GM12878 (cell line): ENCODE measurements at regions not wholly inside any gene's neighbourhood (a gene's known extent, or its start where the extent isn't known, plus 50 kb on each side); places are given as distances from the start of the nearest gene placed in this dataset.

Source experiments
- ATAC-seq: fragments of 200-7000 bp; cut with Tn5 transposase; 3 replicates; pipeline ENCODE4 v1.9.1; 2020; ENCODE audit warnings: mild to moderate bottlenecking, moderate library complexity
- BruUV-seq: library from RNA; stranded (reverse); fragments of 400-500 nt; replicated peaks from 2 replicates; lab custom pipeline; 2021; lab: Mats Ljungman, UMichigan
- CTCF ChIA-PET: fragments of 300-600 bp; sonication (Branson Sonifier 250); formaldehyde crosslinking; extraction: SDS; loops from one replicate; lab custom pipeline; 2021; ENCODE audit warnings: inconsistent platforms; lab: Yijun Ruan, JAX
- POLR2A ChIA-PET: fragments of 350-600 bp; formaldehyde crosslinking; extraction: SDS; loops from one replicate; lab custom pipeline; 2021; ENCODE audit warnings: inconsistent platforms; lab: Charles Lee
- RAD21 ChIA-PET: fragments of 300-600 bp; sonication (Branson Sonifier 250); formaldehyde crosslinking; loops from one replicate; lab custom pipeline; 2023; ENCODE audit warnings: antibody characterized with exemption; ENCODE audit not compliant: unreplicated experiment; lab: Charles Lee
- SMC1A ChIA-PET: fragments of 300-600 bp; sonication (Branson Sonifier 250); formaldehyde crosslinking; loops from one replicate; lab custom pipeline; 2023; ENCODE audit not compliant: unreplicated experiment, uncharacterized antibody; lab: Charles Lee
- DNase-seq: peaks from one replicate; pipeline ENCODE4 v3.0.0-alpha.2; 2011; ENCODE audit warnings: low read depth, low spot score
- FAIRE-seq: peaks from 3 replicates; lab custom pipeline; 2011; peaks lifted over from hg19 to GRCh38; lab: Jason Lieb, UNC
- H2AFZ ChIP-seq: 2 replicates; pipeline ENCODE4 v1.6.0; 2011; ENCODE audit warnings: low read depth, low read length, control low read depth; ENCODE audit not compliant: control insufficient read depth
- H3K27ac ChIP-seq: 2 replicates; pipeline ENCODE4 v1.5.1; 2011; ENCODE audit warnings: control low read depth; ENCODE audit not compliant: control insufficient read depth, insufficient read depth
- H3K27me3 ChIP-seq, 2 experiments: replicated peaks in 1 of 2; 2 replicates each; pipeline versions ENCODE4 v1.6.0 to v1.6.1; 2011; ENCODE audit warnings: low read length in 1 of 2; ENCODE audit not compliant: control insufficient read depth in 2 of 2, insufficient read depth in 2 of 2
- H3K36me3 ChIP-seq, 2 experiments: 2 replicates each; pipeline ENCODE4 v1.5.1; 2011; ENCODE audit warnings: low read length in 1 of 2; ENCODE audit not compliant: control insufficient read depth in 2 of 2, insufficient read depth in 2 of 2
- H3K4me1 ChIP-seq: 2 replicates; pipeline ENCODE4 v1.6.1; 2011; ENCODE audit warnings: mild to moderate bottlenecking, low read length, moderate library complexity, mixed read lengths; ENCODE audit not compliant: control insufficient read depth, insufficient read depth
- H3K4me2 ChIP-seq: 2 replicates; pipeline ENCODE4 v1.6.0; 2011; ENCODE audit warnings: control low read depth; ENCODE audit not compliant: control insufficient read depth, insufficient read depth
- H3K4me3 ChIP-seq: fragments of 200-600 bp; sonication (generic); 2 replicates; pipeline ENCODE4 v1.5.1; 2016
- H3K79me2 ChIP-seq: 2 replicates; pipeline ENCODE4 v1.6.0; 2011; ENCODE audit warnings: low read length; ENCODE audit not compliant: control insufficient read depth, insufficient read depth
- H3K9ac ChIP-seq: 2 replicates; pipeline ENCODE4 v1.8.0; 2011; ENCODE audit warnings: low read length, control low read depth, mixed read lengths; ENCODE audit not compliant: control insufficient read depth, insufficient read depth
- H3K9me3 ChIP-seq: replicated peaks from 3 replicates; pipeline ENCODE4 v1.5.1; 2011; ENCODE audit warnings: mild to moderate bottlenecking, low read length; ENCODE audit not compliant: control insufficient read depth, insufficient read depth
- H4K20me1 ChIP-seq: 2 replicates; pipeline ENCODE4 v1.6.0; 2011; ENCODE audit not compliant: control insufficient read depth, insufficient read depth
- CHD2 ChIP-seq: IDR thresholded peaks from 2 replicates; pipeline ENCODE4 v1.6.1; 2011; ENCODE audit warnings: low read depth, low read length, improper control_type of control experiment, borderline replicate concordance
- NKRF ChIP-seq: fragments of 450-650 bp; conservative IDR thresholded peaks from 2 replicates; pipeline ENCODE4 v1.6.1; 2017; ENCODE audit warnings: mild to moderate bottlenecking, moderate library complexity
- NRF1 ChIP-seq: conservative IDR thresholded peaks from 2 replicates; pipeline ENCODE4 v1.6.1; 2011; ENCODE audit warnings: mild to moderate bottlenecking, low read depth, low read length, improper control_type of control experiment
- SMARCA5 ChIP-seq: fragments of 450-650 bp; IDR thresholded peaks from 2 replicates; pipeline ENCODE4 v1.6.1; 2017; ENCODE audit warnings: mild to moderate bottlenecking
- ZNF207 ChIP-seq: fragments of 450-650 bp; IDR thresholded peaks from 2 replicates; pipeline ENCODE4 v1.6.1; 2014; ENCODE audit warnings: antibody characterized with exemption, mild to moderate bottlenecking, borderline replicate concordance
- WGBS: methylation state at CpG from one replicate; pipeline ENCODE4 v1.1.6; 2016; ENCODE audit warnings: low lambda C conversion rate; ENCODE audit not compliant: insufficient replicate concordance, insufficient coverage; ENCODE audit errors: missing lambda C conversion rate; 5-methylcytosine and 5-hydroxymethylcytosine counted together
- in situ Hi-C: fragments of 300-500 bp; cut with MboI; formaldehyde crosslinking; loops from 9 replicates; pipeline ENCODE4 v1.14.3; 2018; ENCODE audit warnings: mixed read lengths
- intact Hi-C: fragments of 100-400 bp; cut with micrococcal nuclease; formaldehyde crosslinking; loops from one replicate; pipeline ENCODE4 v1.14.2; 2022; ENCODE audit not compliant: unreplicated experiment

- POLR2A ChIA-PET: no interaction called here
- intact Hi-C loops: no loop called here
Observed at GRCh38 chr3:89628856-89629670, 521.6 kb downstream of the EPHA3 start.

More at GRCh38 chr3:89628856-89629670, 521.6 kb downstream of the EPHA3 start:
- ChIA-PET CTCF (interaction anchor here (0.6 kb wide), 1 partner anchor 459 kb away, joined by 3 read pairs; no protein-coding TSS in a partner anchor), RAD21 (no interaction called here)
- H3K27ac ChIP-seq: no peak overlapping the region
- no peaks in the 10 kb centered on the region for H3K27me3 ChIP-seq
- H3K4me3 ChIP-seq: no peak overlapping the region
- no peak overlapping the region for H3K4me2 ChIP-seq
- in situ Hi-C loops: no loop called here
- H2AFZ ChIP-seq: no peak overlapping the region
- no peaks in the 10 kb centered on the region for H3K4me1 ChIP-seq
- no peak for TF ChIP-seq ZNF207
- no peak for TF ChIP-seq CHD2
- no peak for TF ChIP-seq NKRF
- no peak for TF ChIP-seq SMARCA5
- no peak for TF ChIP-seq NRF1
- TF ChIP-seq, all 136 proteins: peak for 0
- no TSS peak for BruUV-seq
- no peaks in the 10 kb centered on the region for H3K79me2 ChIP-seq
- DNase-seq (no peak), ATAC-seq (no peak), FAIRE-seq (no peak)
- 5% methylated on average over 5 of the region's 5 CpGs for WGBS
- SMC1A ChIA-PET: interaction anchor here (1.1 to 2.2 kb wide), 4 partner anchors 8 to 29 kb away, joined by 3 to 6 read pairs (median 4); no protein-coding TSS in a partner anchor
- H3K9me3 ChIP-seq: no peaks in the 10 kb centered on the region
- no peak overlapping the region for H3K9ac ChIP-seq
- H4K20me1 ChIP-seq: no peaks in the 10 kb centered on the region
- no peaks in the 10 kb centered on the region for H3K36me3 ChIP-seq
